ENCODE measurements at regions not wholly inside any gene's neighbourhood (a gene's known extent, or its start where the extent isn't known, plus 50 kb on each side); places are given as distances from the start of the nearest gene placed in this dataset.

DNA sequence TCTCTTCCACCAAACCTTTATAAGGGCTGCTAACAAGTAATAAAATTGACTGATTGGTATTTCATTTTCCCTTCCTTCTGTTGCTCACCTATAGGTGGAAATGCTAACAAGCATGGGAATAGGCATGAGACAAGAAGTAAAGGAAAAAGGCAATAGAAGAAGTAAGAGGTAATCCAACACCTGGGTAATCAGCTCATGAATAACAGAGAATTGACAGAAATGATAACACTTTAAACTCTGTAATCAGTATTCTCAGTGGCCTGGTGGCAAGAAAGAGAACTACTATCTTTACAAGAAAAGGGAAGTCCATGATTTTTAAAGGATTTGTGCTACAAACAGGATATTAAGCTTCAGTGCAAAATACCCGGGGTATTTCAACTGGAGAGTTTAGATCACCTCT is 737.8 kb downstream of the RERGL start:
- no peak overlapping the region for H2AFZ ChIP-seq
- no peak overlapping the region for H3K9ac ChIP-seq
- no peaks in the 10 kb centered on the region for H3K4me1 ChIP-seq
- no peaks in the 10 kb centered on the region for H3K9me3 ChIP-seq (ENCODE audit: control insufficient read depth, low read length)
- no peak overlapping the region for H3K4me3 ChIP-seq (ENCODE audit: low read depth, low read length)
- no peak overlapping the region for H3K4me2 ChIP-seq (ENCODE audit: low read length)
- TF ChIP-seq CTCF (IDR thresholded peaks at IDR 0.05) = no peak
- no peaks in the 10 kb centered on the region for H3K27me3 ChIP-seq (ENCODE audit: control insufficient read depth, insufficient read depth, low read length)
- H3K27ac ChIP-seq = no peak overlapping the region
- H3K36me3 ChIP-seq (ENCODE audit: control insufficient read depth, insufficient read depth, low read length) = no peaks in the 10 kb centered on the region
- no peaks in the 10 kb centered on the region for H3K79me2 ChIP-seq

DNA sequence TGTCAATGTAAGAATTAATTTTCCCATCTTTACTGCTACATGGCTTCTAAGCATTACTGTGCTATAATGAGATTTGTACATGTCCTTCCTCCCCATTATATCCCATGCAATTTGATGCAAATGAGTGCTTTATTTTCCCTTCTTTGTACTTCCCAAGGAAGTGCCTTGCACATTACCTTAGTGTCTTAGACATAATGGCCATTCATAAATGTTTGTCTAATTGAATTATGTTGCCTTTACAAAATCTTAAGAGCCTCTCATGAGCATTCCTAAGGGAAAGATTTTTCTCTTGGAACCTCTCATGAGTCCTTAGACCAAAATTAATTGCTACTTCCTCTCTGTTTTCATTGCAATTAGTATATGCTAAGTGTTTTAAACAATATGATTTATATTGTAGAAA is 741.7 kb downstream of the RERGL start:
- Histone ChIP-seq H3K36me3 (ENCODE audit: control insufficient read depth, insufficient read depth, low read length) (no peaks in the 10 kb centered on the region), H3K4me2 (ENCODE audit: low read length) (no peak overlapping the region), H3K27me3 (ENCODE audit: control insufficient read depth, insufficient read depth, low read length) (no peaks in the 10 kb centered on the region), H3K4me1 (no peaks in the 10 kb centered on the region), H2AFZ (no peak overlapping the region), H3K27ac (no peak overlapping the region), H3K79me2 (no peaks in the 10 kb centered on the region), H3K4me3 (ENCODE audit: low read depth, low read length) (no peak overlapping the region), H3K9me3 (ENCODE audit: control insufficient read depth, low read length) (no peaks in the 10 kb centered on the region), H3K9ac (no peak overlapping the region)
- no peak for TF ChIP-seq CTCF (IDR thresholded peaks at IDR 0.05)

DNA sequence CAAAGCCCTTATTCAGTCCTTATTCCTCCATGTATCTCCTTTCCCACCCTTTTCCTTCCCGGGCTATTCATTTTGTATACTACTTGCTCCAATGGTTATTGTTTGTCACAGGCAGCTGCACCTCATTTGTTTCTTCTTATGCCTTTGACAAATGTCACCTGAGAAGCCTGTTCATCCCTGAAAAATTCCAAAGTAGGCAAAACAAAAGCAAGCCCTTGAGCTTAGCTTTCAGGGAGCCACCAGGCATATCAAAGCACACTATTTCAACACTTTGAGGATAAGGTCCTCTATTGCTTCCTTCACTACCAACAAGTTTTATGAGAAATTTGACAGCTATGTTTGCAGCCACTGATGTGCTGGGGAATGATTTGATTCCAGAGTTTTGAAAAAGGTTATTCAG is 738.7 kb upstream of the LMO3 start:
- H3K27ac ChIP-seq = no peak overlapping the region
- H3K4me3 ChIP-seq (ENCODE audit: low read depth, low read length) = no peak overlapping the region
- H3K9me3 ChIP-seq (ENCODE audit: control insufficient read depth, low read length) = no peaks in the 10 kb centered on the region
- H3K4me2 ChIP-seq (ENCODE audit: low read length) = no peak overlapping the region
- no peaks in the 10 kb centered on the region for H3K79me2 ChIP-seq
- TF ChIP-seq CTCF (IDR thresholded peaks at IDR 0.05) = no peak
- no peaks in the 10 kb centered on the region for H3K36me3 ChIP-seq (ENCODE audit: control insufficient read depth, insufficient read depth, low read length)
- no peak overlapping the region for H2AFZ ChIP-seq
- H3K4me1 ChIP-seq = no peaks in the 10 kb centered on the region
- H3K27me3 ChIP-seq (ENCODE audit: control insufficient read depth, insufficient read depth, low read length) = no peaks in the 10 kb centered on the region
- no peak overlapping the region for H3K9ac ChIP-seq

DNA sequence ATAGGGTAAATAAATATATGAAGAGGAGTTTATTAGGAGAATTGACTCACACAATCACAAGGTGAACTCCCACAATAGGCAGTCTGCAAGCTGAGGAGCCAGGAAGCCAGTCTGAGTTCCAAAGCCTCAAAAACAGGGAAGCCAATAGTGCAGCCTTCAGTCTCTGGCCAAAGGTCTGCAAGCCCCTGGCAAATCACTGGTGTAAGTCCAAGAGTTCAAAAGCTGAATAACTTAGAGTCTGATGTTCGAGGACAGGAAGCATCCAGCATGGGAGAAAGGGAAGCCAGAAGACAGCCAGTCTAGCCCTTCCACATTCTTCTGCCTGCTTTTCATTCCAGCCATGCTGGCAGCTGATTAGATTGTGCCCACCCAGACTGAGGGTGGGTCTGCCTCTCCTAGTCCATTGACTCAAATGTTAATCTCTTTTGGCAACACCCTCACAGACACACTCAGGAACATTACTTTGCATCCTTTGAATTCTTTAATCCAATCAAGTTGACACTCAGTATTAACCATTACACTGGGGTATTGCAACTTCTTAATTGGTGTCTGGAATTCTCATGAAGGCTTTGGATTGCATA is 736.5 kb upstream of the LMO3 start:
- no peak overlapping the region for H3K27ac ChIP-seq
- TF ChIP-seq CTCF (IDR thresholded peaks at IDR 0.05) = no peak

DNA sequence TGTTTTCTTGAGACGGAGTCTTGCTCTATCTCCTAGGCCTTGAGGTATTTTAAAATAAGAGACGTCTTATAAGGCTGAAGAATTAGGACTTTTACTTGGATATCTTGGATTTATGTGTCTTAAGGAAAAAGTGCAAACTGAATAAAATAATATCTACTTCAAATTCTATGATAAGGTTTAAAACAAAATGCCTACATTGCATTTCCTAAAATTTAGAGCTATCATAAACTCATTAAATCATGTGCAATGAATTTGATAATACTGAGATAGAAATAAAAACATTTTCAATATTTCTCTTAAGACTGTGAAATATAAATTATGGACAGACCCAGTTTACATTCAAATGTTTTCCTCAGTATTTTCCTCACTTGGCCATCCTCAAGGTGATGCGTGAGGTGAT is 729.5 kb upstream of the LMO3 start:
- no peaks in the 10 kb centered on the region for H3K79me2 ChIP-seq
- H3K27me3 ChIP-seq (ENCODE audit: control insufficient read depth, insufficient read depth, low read length) = no peaks in the 10 kb centered on the region
- no peak overlapping the region for H3K27ac ChIP-seq
- no peaks in the 10 kb centered on the region for H3K4me1 ChIP-seq
- H3K9me3 ChIP-seq (ENCODE audit: control insufficient read depth, low read length) = no peaks in the 10 kb centered on the region
- H3K9ac ChIP-seq = no peak overlapping the region
- no peak for TF ChIP-seq CTCF (IDR thresholded peaks at IDR 0.05)
- no peaks in the 10 kb centered on the region for H3K36me3 ChIP-seq (ENCODE audit: control insufficient read depth, insufficient read depth, low read length)
- H2AFZ ChIP-seq = no peak overlapping the region
- H3K4me3 ChIP-seq (ENCODE audit: low read depth, low read length) = no peak overlapping the region
- H3K4me2 ChIP-seq (ENCODE audit: low read length) = no peak overlapping the region

More for the DNA sequence above, 736.5 kb upstream of the LMO3 start:
- H2AFZ ChIP-seq = no peak overlapping the region
- H3K79me2 ChIP-seq = no peaks in the 10 kb centered on the region
- H3K9me3 ChIP-seq (ENCODE audit: control insufficient read depth, low read length) = no peaks in the 10 kb centered on the region
- no peaks in the 10 kb centered on the region for H3K27me3 ChIP-seq (ENCODE audit: control insufficient read depth, insufficient read depth, low read length)
- H3K9ac ChIP-seq = no peak overlapping the region
- no peak overlapping the region for H3K4me2 ChIP-seq (ENCODE audit: low read length)
- H3K36me3 ChIP-seq (ENCODE audit: control insufficient read depth, insufficient read depth, low read length) = no peaks in the 10 kb centered on the region
- H3K4me1 ChIP-seq = no peaks in the 10 kb centered on the region
- H3K4me3 ChIP-seq (ENCODE audit: low read depth, low read length) = no peak overlapping the region

Data from parathyroid adenoma (tissue), 2 donors.